ENCODE measurements at regions not wholly inside any gene's neighbourhood (a gene's known extent, or its start where the extent isn't known, plus 50 kb on each side); places are given as distances from the start of the nearest gene placed in this dataset.

DNA sequence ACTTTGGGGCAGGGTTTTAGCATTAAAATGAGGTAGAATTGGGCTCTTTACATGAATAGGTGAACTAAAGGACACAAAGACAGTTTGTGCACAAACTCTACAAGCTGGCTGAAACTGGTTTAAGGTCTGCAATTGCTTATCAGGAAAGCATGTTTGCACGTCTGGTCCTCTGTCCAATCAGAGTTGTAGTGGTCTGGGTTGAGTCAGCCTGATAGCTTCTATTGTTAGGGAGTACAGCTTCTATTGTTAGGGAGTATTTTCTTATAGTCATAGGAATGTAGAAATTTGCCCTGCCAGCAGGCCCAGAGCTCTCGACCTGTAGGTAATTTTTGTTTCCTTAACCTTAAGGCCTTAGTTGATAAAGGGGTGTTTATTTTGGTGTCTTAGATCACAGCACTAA is 1422.4 kb downstream of the LRRC4C start:
- WGBS, 2 donors (ENCODE audit: low coverage in 1 of 2): 40 to 49% methylated on average over 2 of the region's 2 CpGs
- H3K4me1 ChIP-seq: no peaks in the 10 kb centered on the region
- no peaks in the 10 kb centered on the region for H3K9me3 ChIP-seq
- H3K27ac ChIP-seq: no peak overlapping the region
- no peak for DNase-seq
- H3K36me3 ChIP-seq: no peaks in the 10 kb centered on the region
- in situ Hi-C loops (cut with MboI; ENCODE audit: low pct_ligation_motif_present in 1 of 4, low pct_unique_long_range_greater_than_20kb in 1 of 4, low sequenced_read_pairs in 3 of 4) (loop anchor here in 1 of 4 donors (25.0 kb wide), 1 partner anchor 100 kb away; no protein-coding TSS in a partner anchor), intact Hi-C loops (cut with DNase I; ENCODE audit: low total_unique reads) (no loop called here)
- H3K4me3 ChIP-seq: no peak overlapping the region
- TF ChIP-seq POLR2A (IDR thresholded peaks at IDR 0.05) (no peak), POLR2AphosphoS5 (IDR thresholded peaks at IDR 0.05) (no peak), EP300 (IDR thresholded peaks at IDR 0.05; ENCODE audit: low read depth) (no peak)
- TF ChIP-seq, protein P1, sequence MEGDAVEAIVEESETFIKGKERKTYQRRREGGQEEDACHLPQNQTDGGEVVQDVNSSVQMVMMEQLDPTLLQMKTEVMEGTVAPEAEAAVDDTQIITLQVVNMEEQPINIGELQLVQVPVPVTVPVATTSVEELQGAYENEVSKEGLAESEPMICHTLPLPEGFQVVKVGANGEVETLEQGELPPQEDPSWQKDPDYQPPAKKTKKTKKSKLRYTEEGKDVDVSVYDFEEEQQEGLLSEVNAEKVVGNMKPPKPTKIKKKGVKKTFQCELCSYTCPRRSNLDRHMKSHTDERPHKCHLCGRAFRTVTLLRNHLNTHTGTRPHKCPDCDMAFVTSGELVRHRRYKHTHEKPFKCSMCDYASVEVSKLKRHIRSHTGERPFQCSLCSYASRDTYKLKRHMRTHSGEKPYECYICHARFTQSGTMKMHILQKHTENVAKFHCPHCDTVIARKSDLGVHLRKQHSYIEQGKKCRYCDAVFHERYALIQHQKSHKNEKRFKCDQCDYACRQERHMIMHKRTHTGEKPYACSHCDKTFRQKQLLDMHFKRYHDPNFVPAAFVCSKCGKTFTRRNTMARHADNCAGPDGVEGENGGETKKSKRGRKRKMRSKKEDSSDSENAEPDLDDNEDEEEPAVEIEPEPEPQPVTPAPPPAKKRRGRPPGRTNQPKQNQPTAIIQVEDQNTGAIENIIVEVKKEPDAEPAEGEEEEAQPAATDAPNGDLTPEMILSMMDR (IDR thresholded peaks at IDR 0.05): no peak
- no peaks in the 10 kb centered on the region for H3K27me3 ChIP-seq

DNA sequence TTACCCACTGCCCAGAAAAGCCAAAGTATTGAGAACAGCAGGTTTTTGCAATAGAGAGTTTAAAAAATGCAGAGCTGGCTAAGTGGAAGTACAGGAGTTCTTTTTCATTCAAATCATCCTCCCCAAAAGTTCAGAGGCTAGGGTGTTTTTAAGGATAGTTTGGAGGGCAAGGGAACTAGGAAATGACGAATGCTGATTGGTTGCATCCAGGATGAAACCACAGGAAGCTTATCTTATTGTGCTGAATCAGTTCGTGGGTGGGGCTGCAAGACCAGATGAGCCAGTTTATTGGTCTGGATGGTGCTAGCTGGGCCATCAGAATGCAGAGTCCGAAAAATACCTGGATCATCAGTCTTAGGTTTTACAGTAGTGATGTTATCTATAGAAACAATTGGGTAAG is 1427.1 kb downstream of the LRRC4C start:
- Histone ChIP-seq H3K36me3 (no peaks in the 10 kb centered on the region), H3K27ac (no peak overlapping the region), H3K27me3 (no peaks in the 10 kb centered on the region), H3K4me1 (no peaks in the 10 kb centered on the region), H3K4me3 (no peak overlapping the region), H3K9me3 (no peaks in the 10 kb centered on the region)
- in situ Hi-C loops (cut with MboI; ENCODE audit: low pct_ligation_motif_present in 1 of 4, low pct_unique_long_range_greater_than_20kb in 1 of 4, low sequenced_read_pairs in 3 of 4): loop anchor here in 1 of 4 donors (25.0 kb wide), 1 partner anchor 105 kb away; no protein-coding TSS in a partner anchor
- DNase-seq: no peak
- intact Hi-C loops (cut with DNase I; ENCODE audit: low total_unique reads): no loop called here
- TF ChIP-seq EP300 (IDR thresholded peaks at IDR 0.05; ENCODE audit: low read depth) (no peak), POLR2A (IDR thresholded peaks at IDR 0.05) (no peak), POLR2AphosphoS5 (IDR thresholded peaks at IDR 0.05) (no peak)
- TF ChIP-seq, protein P1 (IDR thresholded peaks at IDR 0.05): no peak
- 43 to 66% methylated on average over 3 of the region's 3 CpGs for WGBS, 2 donors (ENCODE audit: low coverage in 1 of 2)

DNA sequence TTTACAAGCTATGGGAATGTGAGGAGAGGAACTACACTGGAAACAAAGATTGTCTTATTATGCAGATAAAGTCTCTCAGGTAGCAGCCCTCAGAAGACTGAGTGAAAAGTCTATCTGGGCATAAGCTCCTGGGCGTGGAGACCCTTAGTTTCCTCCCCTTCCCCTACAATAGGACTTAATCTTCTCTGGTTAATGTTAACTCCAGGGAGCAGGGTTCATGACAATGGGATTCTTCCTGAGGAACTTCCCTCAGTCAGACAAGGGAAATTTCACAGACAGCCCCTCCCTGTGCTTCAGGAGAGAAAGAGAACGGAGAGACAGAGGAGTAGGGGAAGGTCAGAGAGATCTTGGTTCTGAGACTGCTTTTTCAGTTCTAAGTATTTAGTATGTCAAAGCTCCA is 1428.6 kb downstream of the LRRC4C start:
- Histone ChIP-seq H3K9me3 (no peaks in the 10 kb centered on the region), H3K27me3 (no peaks in the 10 kb centered on the region), H3K27ac (no peak overlapping the region), H3K4me3 (no peak overlapping the region), H3K4me1 (no peaks in the 10 kb centered on the region), H3K36me3 (no peaks in the 10 kb centered on the region)
- in situ Hi-C loops (cut with MboI; ENCODE audit: low pct_ligation_motif_present in 1 of 4, low pct_unique_long_range_greater_than_20kb in 1 of 4, low sequenced_read_pairs in 3 of 4) (loop anchor here in 1 of 4 donors (25.0 kb wide), 1 partner anchor 106 kb away; no protein-coding TSS in a partner anchor), intact Hi-C loops (cut with DNase I; ENCODE audit: low total_unique reads) (no loop called here)
- no peak for DNase-seq
- no peak for TF ChIP-seq POLR2A (IDR thresholded peaks at IDR 0.05)
- no peak for TF ChIP-seq EP300 (IDR thresholded peaks at IDR 0.05; ENCODE audit: low read depth)
- TF ChIP-seq, protein P1 (IDR thresholded peaks at IDR 0.05): no peak
- TF ChIP-seq POLR2AphosphoS5 (IDR thresholded peaks at IDR 0.05): no peak
- 63 to 66% methylated on average over 2 of the region's 2 CpGs for WGBS, 2 donors (ENCODE audit: low coverage in 1 of 2)

DNA sequence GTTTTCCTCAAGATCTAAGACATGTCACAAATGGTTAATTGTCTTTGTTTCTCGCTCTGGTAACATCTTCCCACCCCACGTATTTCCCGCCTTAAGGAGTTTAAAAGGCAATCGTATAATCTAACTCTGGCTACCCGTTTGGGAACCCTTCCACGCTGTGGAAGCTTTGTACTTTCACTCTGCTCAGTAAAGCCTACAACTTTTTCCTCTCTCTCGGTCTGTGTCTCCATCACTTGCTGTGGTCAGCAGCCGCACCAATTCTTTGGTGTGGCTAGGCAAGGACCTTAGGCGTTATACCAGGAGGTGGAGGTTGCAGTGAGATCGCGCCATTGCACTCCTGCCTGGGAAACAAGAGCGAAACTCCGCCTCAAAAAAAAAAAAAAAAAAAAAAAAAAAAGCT is 1430.1 kb downstream of the LRRC4C start:
- WGBS, 2 donors (ENCODE audit: low coverage in 1 of 2): 39 to 77% methylated on average over 5 to 13 of the region's 13 CpGs
- Histone ChIP-seq H3K9me3 (no peaks in the 10 kb centered on the region), H3K27ac (no peak overlapping the region), H3K4me1 (no peaks in the 10 kb centered on the region), H3K27me3 (no peaks in the 10 kb centered on the region), H3K4me3 (peak overlapping the region in 2 of 4 donors; percentile 6 to 37), H3K36me3 (no peaks in the 10 kb centered on the region)
- DNase-seq: peak; percentile 10
- TF ChIP-seq EP300 (IDR thresholded peaks at IDR 0.05; ENCODE audit: low read depth) (no peak), POLR2AphosphoS5 (IDR thresholded peaks at IDR 0.05) (no peak), POLR2A (IDR thresholded peaks at IDR 0.05) (no peak)
- in situ Hi-C loops (cut with MboI; ENCODE audit: low pct_ligation_motif_present in 1 of 4, low pct_unique_long_range_greater_than_20kb in 1 of 4, low sequenced_read_pairs in 3 of 4): loop anchor here in 1 of 4 donors (25.0 kb wide), 1 partner anchor 108 kb away; no protein-coding TSS in a partner anchor
- intact Hi-C loops (cut with DNase I; ENCODE audit: low total_unique reads): no loop called here

DNA sequence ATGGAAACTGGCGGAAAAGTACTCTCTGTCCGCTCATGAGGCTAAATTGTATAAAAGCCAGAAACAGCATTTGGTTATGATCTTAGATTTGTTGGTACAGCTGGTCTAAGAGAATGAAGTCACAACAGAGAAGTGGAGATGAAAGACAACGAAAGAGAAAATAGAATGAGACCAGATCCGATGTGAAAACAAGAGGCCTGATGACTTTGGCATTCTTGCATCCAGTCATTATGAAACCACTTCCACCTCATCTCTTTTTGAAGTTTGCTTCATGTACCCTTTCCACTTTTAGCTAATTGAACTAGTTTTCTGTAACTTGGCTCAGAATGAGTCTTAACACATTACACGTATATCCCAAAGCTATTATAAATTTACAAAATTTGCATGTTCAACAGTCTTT is 1431.7 kb downstream of the LRRC4C start:
- in situ Hi-C loops (cut with MboI; ENCODE audit: low pct_ligation_motif_present in 1 of 4, low pct_unique_long_range_greater_than_20kb in 1 of 4, low sequenced_read_pairs in 3 of 4): loop anchor here in 1 of 4 donors (25.0 kb wide), 1 partner anchor 110 kb away; no protein-coding TSS in a partner anchor
- intact Hi-C loops (cut with DNase I; ENCODE audit: low total_unique reads): no loop called here

More for the DNA sequence above, 1431.7 kb downstream of the LRRC4C start:
- 80 to 84% methylated on average over 5 of the region's 5 CpGs for WGBS, 2 donors (ENCODE audit: low coverage in 1 of 2)
- Histone ChIP-seq H3K36me3 (no peaks in the 10 kb centered on the region), H3K4me3 (no peak overlapping the region), H3K9me3 (no peaks in the 10 kb centered on the region), H3K27me3 (no peaks in the 10 kb centered on the region), H3K4me1 (no peaks in the 10 kb centered on the region), H3K27ac (no peak overlapping the region)
- no peak for DNase-seq
- TF ChIP-seq EP300 (IDR thresholded peaks at IDR 0.05; ENCODE audit: low read depth) (no peak), POLR2A (IDR thresholded peaks at IDR 0.05) (no peak), POLR2AphosphoS5 (IDR thresholded peaks at IDR 0.05) (no peak)
- TF ChIP-seq, protein P1 (IDR thresholded peaks at IDR 0.05): no peak

Measured in transverse colon (tissue), 4 donors.